Karpas-422 (cell line): ENCODE measurements at regions not wholly inside any gene's neighbourhood (a gene's known extent, or its start where the extent isn't known, plus 50 kb on each side); places are given as distances from the start of the nearest gene placed in this dataset.

Source experiments
- DNase-seq: peaks from one replicate; pipeline ENCODE4 v3.0.0-alpha.2; 2015
- H2AFZ ChIP-seq: fragments of 200-600 bp; sonication (generic); 2 replicates; pipeline ENCODE4 v1.6.1; 2014; ENCODE audit warnings: antibody characterized with exemption, low read length, mixed read lengths
- H3K27ac ChIP-seq: fragments of 200-600 bp; sonication (generic); 2 replicates; pipeline ENCODE4 v1.5.1; 2014; ENCODE audit warnings: mild to moderate bottlenecking, low read length, moderate library complexity
- H3K27me3 ChIP-seq: fragments of 200-600 bp; sonication (generic); 2 replicates; pipeline ENCODE4 v1.6.1; 2014; ENCODE audit warnings: low read length, mixed read lengths
- H3K36me3 ChIP-seq: fragments of 200-600 bp; sonication (generic); 2 replicates; pipeline ENCODE4 v1.6.1; 2014; ENCODE audit warnings: low read length, mixed read lengths; ENCODE audit not compliant: insufficient read depth
- H3K4me1 ChIP-seq: fragments of 200-600 bp; sonication (generic); 2 replicates; pipeline ENCODE4 v1.6.1; 2014; ENCODE audit warnings: mild to moderate bottlenecking, low read length, mixed read lengths
- H3K4me2 ChIP-seq: fragments of 200-600 bp; sonication (generic); 2 replicates; pipeline ENCODE4 v1.6.1; 2014; ENCODE audit warnings: low read length, low read depth, mild to moderate bottlenecking; ENCODE audit not compliant: poor library complexity, severe bottlenecking
- H3K4me3 ChIP-seq: fragments of 200-600 bp; sonication (generic); 2 replicates; pipeline ENCODE4 v1.5.1; 2014; ENCODE audit warnings: mild to moderate bottlenecking, antibody characterized with exemption, low read length, mixed read lengths
- H3K79me2 ChIP-seq: fragments of 200-600 bp; sonication (generic); 2 replicates; pipeline ENCODE4 v1.6.1; 2014; ENCODE audit warnings: mild to moderate bottlenecking, low read length, mixed read lengths
- H3K9ac ChIP-seq: fragments of 200-600 bp; sonication (generic); 2 replicates; pipeline ENCODE4 v1.6.0; 2014; ENCODE audit warnings: low read length
- H3K9me2 ChIP-seq: fragments of 200-600 bp; sonication (generic), shearing (Covaris generic); replicated peaks from 2 replicates; pipeline ENCODE4 v1.6.0; 2014; ENCODE audit warnings: mild to moderate bottlenecking, low read length, moderate library complexity; ENCODE audit not compliant: insufficient read depth
- H3K9me3 ChIP-seq: fragments of 300-700, 200-600 bp; sonication (generic); 2 replicates; pipeline ENCODE4 v1.6.1; 2014; ENCODE audit warnings: low read length, mixed read lengths
- H4K20me1 ChIP-seq: fragments of 200-600 bp; sonication (generic); 2 replicates; pipeline ENCODE4 v1.6.1; 2014; ENCODE audit warnings: mild to moderate bottlenecking, antibody characterized with exemption, low read length, low read depth; ENCODE audit not compliant: insufficient read depth

- Histone ChIP-seq H3K9me3 (peaks cover 3% of the 10 kb centered on the region; the same call in 1 of the 2 replicates), H3K27ac (no peak overlapping the region), H3K9me2 (no peaks in the 10 kb centered on the region), H3K4me2 (no peak overlapping the region), H3K36me3 (no peaks in the 10 kb centered on the region), H3K79me2 (no peaks in the 10 kb centered on the region), H3K4me1 (no peaks in the 10 kb centered on the region), H4K20me1 (no peaks in the 10 kb centered on the region), H2AFZ (no peak overlapping the region), H3K27me3 (no peaks in the 10 kb centered on the region), H3K9ac (no peak overlapping the region), H3K4me3 (no peak overlapping the region)
- DNase-seq, result no peak
Observed at GRCh38 chr13:66040506-66040905, 1189.6 kb downstream of the PCDH9 start.

GRCh38 chr13:66037096-66037495, 1193.0 kb downstream of the PCDH9 start:
- Histone ChIP-seq H3K27ac (no peak overlapping the region), H3K27me3 (no peaks in the 10 kb centered on the region), H3K9me3 (no peaks in the 10 kb centered on the region), H3K79me2 (no peaks in the 10 kb centered on the region), H3K4me3 (no peak overlapping the region), H3K4me2 (no peak overlapping the region), H3K9me2 (no peaks in the 10 kb centered on the region), H2AFZ (no peak overlapping the region), H3K4me1 (no peaks in the 10 kb centered on the region), H3K9ac (no peak overlapping the region), H3K36me3 (no peaks in the 10 kb centered on the region), H4K20me1 (no peaks in the 10 kb centered on the region)
- no peak for DNase-seq

GRCh38 chr13:66036636-66037035, 1193.5 kb downstream of the PCDH9 start:
- Histone ChIP-seq H3K79me2 (no peaks in the 10 kb centered on the region), H3K27ac (no peak overlapping the region), H3K4me1 (no peaks in the 10 kb centered on the region), H2AFZ (no peak overlapping the region), H3K4me3 (no peak overlapping the region), H3K36me3 (no peaks in the 10 kb centered on the region), H3K9ac (no peak overlapping the region), H3K4me2 (no peak overlapping the region), H4K20me1 (no peaks in the 10 kb centered on the region), H3K9me2 (no peaks in the 10 kb centered on the region), H3K9me3 (no peaks in the 10 kb centered on the region), H3K27me3 (no peaks in the 10 kb centered on the region)
- no peak for DNase-seq

GRCh38 chr13:66036024-66036614, 1194.0 kb downstream of the PCDH9 start:
- no peak overlapping the region for H3K27ac ChIP-seq
- no peaks in the 10 kb centered on the region for H3K79me2 ChIP-seq
- no peaks in the 10 kb centered on the region for H3K9me3 ChIP-seq
- H3K36me3 ChIP-seq, result no peaks in the 10 kb centered on the region
- H3K9ac ChIP-seq, result no peak overlapping the region
- no peak for DNase-seq
- no peaks in the 10 kb centered on the region for H3K4me1 ChIP-seq
- no peaks in the 10 kb centered on the region for H3K27me3 ChIP-seq
- no peaks in the 10 kb centered on the region for H4K20me1 ChIP-seq
- no peak overlapping the region for H3K4me3 ChIP-seq
- no peak overlapping the region for H2AFZ ChIP-seq
- H3K4me2 ChIP-seq, result no peak overlapping the region
- H3K9me2 ChIP-seq, result no peaks in the 10 kb centered on the region

- Histone ChIP-seq H4K20me1 (no peaks in the 10 kb centered on the region), H3K4me1 (no peaks in the 10 kb centered on the region), H3K27me3 (no peaks in the 10 kb centered on the region), H3K79me2 (no peaks in the 10 kb centered on the region), H3K4me3 (no peak overlapping the region), H3K4me2 (no peak overlapping the region), H2AFZ (no peak overlapping the region), H3K27ac (no peak overlapping the region), H3K9ac (no peak overlapping the region), H3K9me3 (no peaks in the 10 kb centered on the region), H3K36me3 (no peaks in the 10 kb centered on the region), H3K9me2 (no peaks in the 10 kb centered on the region)
- no peak for DNase-seq
Observed at GRCh38 chr13:66033924-66034323, 1196.2 kb downstream of the PCDH9 start.

GRCh38 chr13:66021846-66022245, 1208.3 kb downstream of the PCDH9 start:
- Histone ChIP-seq H3K4me2 (no peak overlapping the region), H3K36me3 (no peaks in the 10 kb centered on the region), H3K9me2 (no peaks in the 10 kb centered on the region), H3K4me3 (no peak overlapping the region), H3K9ac (no peak overlapping the region), H2AFZ (no peak overlapping the region), H3K9me3 (peaks cover 9% of the 10 kb centered on the region; the same call in 1 of the 2 replicates), H3K27ac (no peak overlapping the region), H3K4me1 (no peaks in the 10 kb centered on the region), H3K27me3 (no peaks in the 10 kb centered on the region), H4K20me1 (no peaks in the 10 kb centered on the region), H3K79me2 (no peaks in the 10 kb centered on the region)
- no peak for DNase-seq

GRCh38 chr13:66014771-66015170, 1215.4 kb downstream of the PCDH9 start:
- H3K36me3 ChIP-seq, result no peaks in the 10 kb centered on the region
- H3K9me2 ChIP-seq, result no peaks in the 10 kb centered on the region
- no peaks in the 10 kb centered on the region for H4K20me1 ChIP-seq
- H3K27me3 ChIP-seq, result no peaks in the 10 kb centered on the region
- no peak overlapping the region for H3K4me2 ChIP-seq
- no peak overlapping the region for H3K9ac ChIP-seq
- H3K4me1 ChIP-seq, result no peaks in the 10 kb centered on the region
- DNase-seq, result no peak
- H3K9me3 ChIP-seq, result peaks cover 11% of the 10 kb centered on the region
- no peaks in the 10 kb centered on the region for H3K79me2 ChIP-seq
- no peak overlapping the region for H2AFZ ChIP-seq
- H3K27ac ChIP-seq, result no peak overlapping the region
- H3K4me3 ChIP-seq, result no peak overlapping the region

- H4K20me1 ChIP-seq, result no peaks in the 10 kb centered on the region
- no peaks in the 10 kb centered on the region for H3K27me3 ChIP-seq
- H3K4me2 ChIP-seq, result no peak overlapping the region
- no peak overlapping the region for H2AFZ ChIP-seq
- no peaks in the 10 kb centered on the region for H3K4me1 ChIP-seq
- H3K9me2 ChIP-seq, result no peaks in the 10 kb centered on the region
- no peak overlapping the region for H3K9ac ChIP-seq
- H3K27ac ChIP-seq, result no peak overlapping the region
- no peak overlapping the region for H3K4me3 ChIP-seq
- no peaks in the 10 kb centered on the region for H3K36me3 ChIP-seq
- no peak for DNase-seq
- H3K79me2 ChIP-seq, result no peaks in the 10 kb centered on the region
- H3K9me3 ChIP-seq, result peaks cover 9% of the 10 kb centered on the region
Observed at GRCh38 chr13:66009241-66009640, 1220.9 kb downstream of the PCDH9 start.

GRCh38 chr13:66003558-66003957, 1226.6 kb downstream of the PCDH9 start:
- no peaks in the 10 kb centered on the region for H3K27me3 ChIP-seq
- no peak overlapping the region for H3K27ac ChIP-seq
- no peaks in the 10 kb centered on the region for H4K20me1 ChIP-seq
- no peaks in the 10 kb centered on the region for H3K79me2 ChIP-seq
- H3K4me2 ChIP-seq, result no peak overlapping the region
- no peak overlapping the region for H3K9ac ChIP-seq
- H3K9me3 ChIP-seq, result peaks cover 7% of the 10 kb centered on the region
- H2AFZ ChIP-seq, result no peak overlapping the region
- no peaks in the 10 kb centered on the region for H3K4me1 ChIP-seq
- H3K36me3 ChIP-seq, result no peaks in the 10 kb centered on the region
- DNase-seq, result no peak
- H3K4me3 ChIP-seq, result no peak overlapping the region
- H3K9me2 ChIP-seq, result no peaks in the 10 kb centered on the region
